ENCODE measurements at regions not wholly inside any gene's neighbourhood (a gene's known extent, or its start where the extent isn't known, plus 50 kb on each side); places are given as distances from the start of the nearest gene placed in this dataset.

DNA sequence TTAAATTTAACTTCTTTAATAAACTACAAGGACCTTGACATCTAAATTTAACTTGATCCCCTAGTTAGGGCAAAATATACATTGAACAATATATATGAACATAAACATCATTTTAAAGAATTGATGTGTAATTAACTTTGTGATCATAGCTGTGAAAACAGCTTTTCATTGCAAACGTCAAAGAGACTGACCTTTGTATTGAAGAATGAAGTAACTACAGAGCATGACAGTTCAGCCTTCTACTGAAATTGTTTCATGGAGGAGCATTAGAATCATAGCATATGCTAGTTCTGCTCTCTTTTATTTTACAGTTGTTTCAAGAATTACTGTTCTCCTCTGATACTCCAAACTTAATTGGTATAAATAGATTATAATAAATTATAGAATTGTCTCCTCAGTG, 123.4 kb upstream of the PRR20A start:
- TF ChIP-seq POLR2A (IDR thresholded peaks at IDR 0.05) (no peak), EP300 (IDR thresholded peaks at IDR 0.05) (no peak)
- TF ChIP-seq, protein P1, sequence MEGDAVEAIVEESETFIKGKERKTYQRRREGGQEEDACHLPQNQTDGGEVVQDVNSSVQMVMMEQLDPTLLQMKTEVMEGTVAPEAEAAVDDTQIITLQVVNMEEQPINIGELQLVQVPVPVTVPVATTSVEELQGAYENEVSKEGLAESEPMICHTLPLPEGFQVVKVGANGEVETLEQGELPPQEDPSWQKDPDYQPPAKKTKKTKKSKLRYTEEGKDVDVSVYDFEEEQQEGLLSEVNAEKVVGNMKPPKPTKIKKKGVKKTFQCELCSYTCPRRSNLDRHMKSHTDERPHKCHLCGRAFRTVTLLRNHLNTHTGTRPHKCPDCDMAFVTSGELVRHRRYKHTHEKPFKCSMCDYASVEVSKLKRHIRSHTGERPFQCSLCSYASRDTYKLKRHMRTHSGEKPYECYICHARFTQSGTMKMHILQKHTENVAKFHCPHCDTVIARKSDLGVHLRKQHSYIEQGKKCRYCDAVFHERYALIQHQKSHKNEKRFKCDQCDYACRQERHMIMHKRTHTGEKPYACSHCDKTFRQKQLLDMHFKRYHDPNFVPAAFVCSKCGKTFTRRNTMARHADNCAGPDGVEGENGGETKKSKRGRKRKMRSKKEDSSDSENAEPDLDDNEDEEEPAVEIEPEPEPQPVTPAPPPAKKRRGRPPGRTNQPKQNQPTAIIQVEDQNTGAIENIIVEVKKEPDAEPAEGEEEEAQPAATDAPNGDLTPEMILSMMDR (IDR thresholded peaks at IDR 0.05) = no peak

Data from suprapubic skin (tissue), 3 donors.